GM13977 (cell line): ENCODE measurements at regions not wholly inside any gene's neighbourhood (a gene's known extent, or its start where the extent isn't known, plus 50 kb on each side); places are given as distances from the start of the nearest gene placed in this dataset.

ENCODE experiments used
- DNase-seq: peaks from one replicate; pipeline ENCODE4 v3.0.0; 2012; ENCODE audit warnings: low spot score
- in situ Hi-C: fragments of 300-500 bp; cut with MboI; formaldehyde crosslinking; loops from one replicate; pipeline ENCODE4 v1.12.0; 2022; ENCODE audit warnings: low sequenced_read_pairs, low pct_unique_long_range_greater_than_20kb, mixed read lengths, inconsistent platforms; ENCODE audit not compliant: unreplicated experiment
- TF ChIP-seq, protein P1 (sequence below): IDR thresholded peaks from 2 replicates; pipeline ENCODE4 v1.5.1; 2012; ENCODE audit warnings: mild to moderate bottlenecking, control low read depth; ENCODE audit not compliant: insufficient read depth; ENCODE audit errors: extremely low read depth, missing control alignments

DNA sequence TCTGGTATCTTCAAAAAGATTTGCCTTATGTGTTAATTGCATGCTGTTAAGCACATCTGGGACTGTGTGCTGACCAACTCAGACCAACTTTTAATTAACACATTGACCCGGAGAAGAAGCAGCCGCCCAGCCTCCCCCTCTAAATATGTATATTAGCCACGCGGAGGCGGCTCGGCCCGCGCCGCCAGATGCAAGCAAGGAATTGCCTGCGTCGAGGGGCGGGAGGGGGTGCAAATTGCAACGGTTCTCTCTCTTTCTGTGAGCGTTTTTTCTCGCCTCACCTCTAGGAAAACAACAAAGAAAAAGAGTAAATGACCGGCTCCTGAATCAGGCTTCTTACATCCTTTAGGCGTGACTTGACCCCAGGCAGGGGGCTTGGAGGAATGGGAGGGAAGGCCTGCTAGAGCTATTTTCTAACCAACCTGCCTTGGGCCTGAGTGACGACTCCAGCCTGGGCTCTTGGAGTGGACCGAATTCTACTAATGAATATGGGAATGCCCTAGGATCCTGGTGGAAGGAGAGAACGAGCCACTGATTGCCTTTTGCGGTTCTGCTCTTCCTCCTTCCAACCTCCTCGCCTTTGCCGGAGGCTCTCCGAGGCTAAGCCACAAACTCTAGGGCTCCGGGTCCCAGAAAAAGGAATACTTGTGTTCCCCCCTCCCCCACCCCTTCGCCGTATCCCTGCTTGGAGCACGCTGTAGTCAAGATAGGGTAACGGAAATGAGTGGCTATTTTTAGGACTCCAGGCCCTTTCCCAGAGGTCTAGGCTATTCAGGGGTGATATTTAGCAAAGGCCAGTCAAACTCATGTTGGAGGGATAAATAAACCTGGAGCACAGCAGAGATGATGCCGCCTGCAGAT is 417.0 kb upstream of the ESRRG start:
- DNase-seq = no peak
- TF ChIP-seq, protein P1, sequence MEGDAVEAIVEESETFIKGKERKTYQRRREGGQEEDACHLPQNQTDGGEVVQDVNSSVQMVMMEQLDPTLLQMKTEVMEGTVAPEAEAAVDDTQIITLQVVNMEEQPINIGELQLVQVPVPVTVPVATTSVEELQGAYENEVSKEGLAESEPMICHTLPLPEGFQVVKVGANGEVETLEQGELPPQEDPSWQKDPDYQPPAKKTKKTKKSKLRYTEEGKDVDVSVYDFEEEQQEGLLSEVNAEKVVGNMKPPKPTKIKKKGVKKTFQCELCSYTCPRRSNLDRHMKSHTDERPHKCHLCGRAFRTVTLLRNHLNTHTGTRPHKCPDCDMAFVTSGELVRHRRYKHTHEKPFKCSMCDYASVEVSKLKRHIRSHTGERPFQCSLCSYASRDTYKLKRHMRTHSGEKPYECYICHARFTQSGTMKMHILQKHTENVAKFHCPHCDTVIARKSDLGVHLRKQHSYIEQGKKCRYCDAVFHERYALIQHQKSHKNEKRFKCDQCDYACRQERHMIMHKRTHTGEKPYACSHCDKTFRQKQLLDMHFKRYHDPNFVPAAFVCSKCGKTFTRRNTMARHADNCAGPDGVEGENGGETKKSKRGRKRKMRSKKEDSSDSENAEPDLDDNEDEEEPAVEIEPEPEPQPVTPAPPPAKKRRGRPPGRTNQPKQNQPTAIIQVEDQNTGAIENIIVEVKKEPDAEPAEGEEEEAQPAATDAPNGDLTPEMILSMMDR = no peak
- in situ Hi-C loops = no loop called here

DNA sequence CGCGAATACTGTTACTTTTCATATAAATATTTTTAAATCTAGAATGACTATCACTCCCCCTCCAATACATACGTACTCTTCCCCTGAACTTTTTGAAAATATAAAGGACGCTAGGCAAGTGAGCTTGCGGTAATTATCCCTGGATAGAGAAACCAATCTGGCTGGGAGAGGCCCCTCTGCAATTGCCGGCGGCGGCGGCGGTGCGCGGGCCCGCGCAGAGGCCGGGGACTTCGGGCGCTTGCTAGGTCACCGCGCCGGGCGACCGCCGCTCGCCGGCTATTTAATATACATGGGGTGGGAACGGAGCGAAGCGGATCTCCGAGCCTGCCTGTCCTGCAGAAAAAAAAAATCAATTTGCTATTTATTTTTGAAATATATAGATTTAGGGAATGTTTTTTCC is 416.3 kb upstream of the ESRRG start:
- TF ChIP-seq, protein P1 = no peak
- in situ Hi-C loops = no loop called here
- no peak for DNase-seq

DNA sequence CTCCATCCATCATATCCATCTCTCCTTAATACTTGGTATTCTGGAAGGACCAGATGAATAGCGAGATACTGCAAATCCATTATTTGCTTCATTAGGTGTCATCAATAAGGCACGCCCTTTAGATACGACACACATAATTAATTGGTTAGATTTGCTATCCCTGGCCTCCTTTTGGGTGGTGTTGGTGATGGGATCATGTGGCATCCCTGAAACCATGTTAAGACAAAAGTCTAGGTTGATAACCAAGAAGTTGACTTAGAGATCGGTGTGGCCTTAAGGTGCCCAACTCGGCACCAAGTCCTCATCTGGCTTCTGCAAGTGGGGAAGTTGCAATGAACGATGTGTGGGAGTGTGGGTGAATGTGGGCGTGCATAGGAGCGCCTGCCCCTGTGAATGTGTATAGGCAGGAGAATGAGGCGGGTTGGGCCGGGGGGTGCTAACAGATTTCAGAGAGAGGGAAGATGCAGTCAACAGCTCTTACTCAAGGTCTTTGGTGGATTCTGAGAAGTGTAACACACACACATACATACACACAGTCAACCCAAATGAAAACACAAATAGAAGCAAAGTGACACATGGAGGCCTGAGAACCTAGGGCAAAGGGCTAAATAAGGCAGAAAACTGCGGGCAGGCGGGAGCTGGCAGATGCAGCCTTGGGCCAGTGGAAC is 415.7 kb upstream of the ESRRG start:
- in situ Hi-C loops = no loop called here
- TF ChIP-seq, protein P1 = no peak
- peak; percentile 37 for DNase-seq

DNA sequence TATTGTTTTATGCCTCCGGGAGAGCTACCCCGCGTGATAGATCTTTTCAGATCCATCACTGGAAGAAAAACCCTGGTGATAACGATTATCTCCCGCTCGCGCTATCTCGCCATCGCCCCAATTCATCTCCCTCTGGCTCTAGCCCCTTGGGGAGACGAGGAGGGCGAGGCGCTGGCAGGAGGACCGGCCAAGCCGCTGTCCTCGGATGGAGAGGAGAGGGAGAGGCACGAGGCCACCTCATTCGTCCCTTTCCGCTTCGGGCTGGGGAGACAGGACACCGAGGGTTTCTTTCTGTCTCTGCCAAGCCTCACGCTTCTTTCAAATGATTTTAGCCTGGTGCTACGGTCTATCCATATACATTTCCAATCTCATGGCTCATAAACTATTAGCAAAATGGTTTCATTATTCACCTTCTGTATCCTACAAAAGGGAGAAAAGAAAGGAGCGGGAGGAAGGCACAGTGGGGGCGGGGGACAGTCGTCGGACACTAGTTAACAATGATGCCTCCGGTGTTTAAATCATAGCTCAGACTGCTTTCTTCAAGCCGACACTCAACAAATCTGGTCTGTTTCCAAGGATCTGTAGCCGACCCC is 415.0 kb upstream of the ESRRG start:
- peak; percentile 49 for DNase-seq
- TF ChIP-seq, protein P1 = no peak
- in situ Hi-C loops = no loop called here

DNA sequence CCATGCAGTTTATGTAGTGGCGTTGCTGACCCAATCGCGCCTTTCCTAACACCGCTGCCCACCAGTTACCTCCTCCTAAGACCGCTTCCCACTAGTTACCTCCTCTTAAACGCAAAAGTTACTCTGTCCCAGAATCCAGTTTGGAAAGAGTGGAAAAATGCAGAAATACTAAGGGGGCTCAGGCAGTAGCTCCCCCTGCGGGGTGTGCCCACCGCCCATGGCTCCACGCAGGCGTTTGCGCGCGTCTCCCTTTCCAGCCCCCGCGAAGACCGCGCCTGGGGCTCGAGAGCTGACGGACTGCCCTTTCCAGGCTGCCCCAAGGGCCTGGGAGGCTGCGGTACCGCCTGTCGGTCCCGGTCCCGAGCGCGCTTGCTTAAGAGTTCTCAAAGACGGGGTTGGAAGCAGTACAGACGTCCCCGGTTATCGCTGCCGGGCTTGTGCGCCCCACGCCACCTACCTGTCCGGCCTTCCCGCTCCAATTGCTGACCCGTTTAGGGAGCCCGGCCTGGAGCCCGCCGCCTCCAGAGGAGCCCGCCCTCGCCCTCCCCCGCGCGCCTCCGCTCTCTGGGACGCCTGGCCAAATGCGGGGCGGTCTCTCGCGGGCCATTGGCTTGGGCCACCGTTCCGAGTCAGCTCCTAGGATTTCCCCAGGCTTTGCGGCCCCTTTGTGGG is 414.1 kb upstream of the ESRRG start:
- DNase-seq = peak; percentile 22
- TF ChIP-seq, protein P1 = no peak
- in situ Hi-C loops = no loop called here

DNA sequence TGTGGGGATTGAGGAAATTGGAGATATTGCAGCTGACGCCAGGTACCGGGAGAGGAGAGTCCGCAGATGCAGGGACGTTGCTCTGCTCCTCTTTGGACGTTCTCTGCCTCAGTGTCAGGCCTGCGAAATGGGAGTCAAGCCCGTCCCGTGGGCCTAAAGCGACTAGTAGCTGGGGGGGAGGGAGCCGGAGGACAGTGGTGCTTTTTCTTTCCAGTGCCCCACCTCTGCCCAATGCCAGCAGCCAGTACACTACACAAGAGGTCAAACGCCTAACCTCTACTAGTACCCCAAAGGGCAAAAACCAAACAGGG is 413.6 kb upstream of the ESRRG start:
- TF ChIP-seq, protein P1 = no peak
- DNase-seq = peak; percentile 24
- in situ Hi-C loops = no loop called here
